NCI-H128 (cell line): ENCODE measurements at regions not wholly inside any gene's neighbourhood (a gene's known extent, or its start where the extent isn't known, plus 50 kb on each side); places are given as distances from the start of the nearest gene placed in this dataset.

Experiments used
- DNase-seq: peaks from one replicate; lab custom pipeline; 2025; ENCODE audit not compliant: unreplicated experiment; lab: John Stamatoyannopoulos, UW

DNA sequence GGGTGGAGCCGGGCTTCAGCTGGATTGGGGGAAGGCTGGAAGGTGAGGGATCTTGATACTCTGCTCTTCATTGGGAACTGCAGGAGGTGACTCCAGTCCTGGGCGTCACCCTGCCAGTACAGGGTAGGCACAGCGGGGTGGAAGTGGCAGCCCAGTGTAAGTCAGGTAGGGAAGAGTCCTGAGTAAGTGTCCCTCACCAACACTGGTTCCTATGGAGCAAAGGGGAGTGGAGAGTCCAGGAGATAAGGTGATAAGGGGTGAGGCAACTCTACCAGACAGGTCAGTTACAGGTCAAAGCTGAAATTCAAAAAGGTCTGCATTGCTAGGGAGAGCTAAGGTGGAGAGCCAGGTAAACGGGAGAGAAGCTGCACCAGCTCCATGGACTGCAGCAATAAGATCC, 145.6 kb upstream of the NFE2L3 start:
- no peak for DNase-seq

- DNase-seq: no peak
Measured at GRCh38 chr7:26007510-26007909, 144.5 kb upstream of the NFE2L3 start.

DNA sequence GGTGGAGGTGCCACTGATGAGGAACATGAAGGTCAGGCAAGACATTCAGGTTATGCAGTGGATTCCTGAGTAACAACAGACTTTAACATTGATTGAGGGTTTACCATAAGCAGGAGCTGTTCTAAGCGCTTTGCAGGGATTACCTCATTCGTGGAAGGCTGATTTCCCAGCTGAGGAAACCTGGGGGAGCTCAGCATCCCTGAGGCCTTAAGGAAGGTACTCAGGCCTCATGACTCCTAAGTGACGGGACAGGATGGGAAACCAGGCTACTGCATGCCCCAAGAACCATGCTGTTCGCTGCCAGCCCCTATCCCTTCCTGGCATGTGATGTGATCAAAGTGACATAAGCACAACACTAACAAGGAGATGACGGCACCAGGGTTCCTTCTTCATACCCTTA, 143.6 kb upstream of the NFE2L3 start:
- no peak for DNase-seq

GRCh38 chr7:26011039-26011696, 140.8 kb upstream of the NFE2L3 start:
- DNase-seq: no peak

DNA sequence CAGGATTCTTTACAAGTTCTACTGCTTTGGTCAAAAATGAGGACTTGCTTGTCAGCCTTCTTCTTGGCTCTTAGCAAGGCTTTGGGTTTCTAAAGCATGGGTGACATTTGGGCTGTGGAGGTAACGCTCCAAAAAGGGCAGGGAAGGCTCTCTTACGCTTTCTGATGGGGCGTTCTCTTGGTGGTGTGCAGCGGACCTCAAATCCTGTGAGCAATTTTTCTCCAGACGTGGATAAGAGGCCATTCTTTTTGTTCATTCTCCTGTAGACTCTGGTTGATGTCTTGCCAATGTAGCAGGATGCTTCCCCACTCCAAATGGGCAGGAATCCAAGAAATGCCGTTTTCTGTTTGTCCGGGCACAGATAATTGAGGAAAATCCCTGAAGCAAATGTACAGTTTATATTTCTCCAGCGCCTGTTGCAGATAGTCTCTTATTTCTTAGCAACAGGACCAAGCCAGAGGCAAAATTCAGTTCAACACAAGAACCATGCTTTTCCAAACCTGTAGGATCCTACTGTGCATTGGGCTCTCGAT, 138.4 kb upstream of the NFE2L3 start:
- no peak for DNase-seq

DNA sequence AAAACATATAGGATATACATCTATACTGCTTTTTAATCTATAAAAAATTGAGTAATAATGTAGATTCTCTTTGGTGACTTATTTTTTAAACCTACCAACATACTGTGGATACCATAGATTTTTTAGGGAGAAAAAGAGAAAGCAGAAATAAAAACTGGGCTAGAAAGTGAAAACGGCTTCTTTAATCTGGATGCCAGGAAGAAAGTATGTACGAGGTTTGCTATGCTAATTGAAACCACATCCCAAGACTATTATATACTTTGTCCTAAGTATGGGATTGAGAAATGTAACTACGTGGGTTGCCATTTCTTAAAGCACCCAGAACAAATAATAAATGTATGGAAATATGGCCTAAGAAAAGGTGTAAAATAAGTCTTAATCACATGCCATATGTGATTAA, 129.0 kb upstream of the NFE2L3 start:
- no peak for DNase-seq

DNA sequence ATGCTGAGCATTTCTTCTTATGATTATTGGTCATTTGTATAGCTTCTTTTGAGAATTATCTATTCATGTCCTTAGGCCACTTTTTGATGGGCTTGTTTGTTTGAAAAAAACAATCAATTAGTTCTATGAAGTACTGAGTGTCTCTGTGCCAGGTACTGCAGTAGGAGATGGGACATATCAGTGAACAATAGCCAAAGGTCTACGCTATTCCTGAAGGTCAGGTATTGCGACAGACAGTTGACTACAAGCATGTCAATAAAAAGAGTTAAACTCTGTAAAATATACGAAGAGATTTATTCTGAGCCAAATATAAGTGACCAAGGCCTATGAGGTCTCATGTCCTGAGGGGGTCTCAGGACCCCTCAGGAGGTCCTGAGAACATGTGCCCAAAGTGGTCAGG, 122.1 kb upstream of the NFE2L3 start:
- DNase-seq: no peak

DNA sequence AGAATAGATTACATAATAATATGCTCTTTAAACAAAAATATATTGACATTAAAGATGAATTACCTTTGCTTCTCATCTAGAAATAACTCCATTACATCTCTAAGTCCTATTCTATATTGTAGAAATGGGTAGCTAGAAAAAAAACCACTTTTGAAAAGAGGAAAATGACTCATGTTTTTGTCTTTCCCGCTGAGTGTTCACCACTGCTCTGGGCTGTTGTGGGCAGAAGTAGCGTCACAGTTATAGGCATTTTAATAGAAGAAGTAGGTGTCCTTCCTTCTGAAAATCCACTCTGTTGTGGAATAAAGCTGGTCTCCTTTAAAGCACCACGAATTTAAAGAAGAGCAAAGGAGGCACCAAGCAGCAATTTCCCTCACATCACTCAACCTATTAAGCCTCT, 117.6 kb upstream of the NFE2L3 start:
- no peak for DNase-seq

DNA sequence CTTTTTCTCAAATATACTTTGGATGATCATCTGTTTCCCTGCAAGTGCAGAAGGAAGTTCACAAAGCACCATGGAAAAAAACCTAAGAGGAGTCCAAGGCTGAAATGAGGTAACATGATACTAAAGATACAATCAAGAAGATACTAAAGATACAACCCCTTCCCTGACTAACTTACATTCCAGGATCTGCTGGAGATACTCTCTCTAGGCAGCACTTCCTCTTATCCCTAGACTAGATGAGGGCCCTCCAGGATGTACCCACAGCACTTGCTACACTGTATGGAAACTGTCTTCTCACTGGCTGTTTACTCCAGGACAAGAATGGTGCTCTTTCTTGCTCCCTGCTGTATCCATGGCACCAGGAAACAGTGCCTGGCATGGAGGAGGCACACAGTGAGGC, 116.4 kb upstream of the NFE2L3 start:
- DNase-seq: no peak

- no peak for DNase-seq
Measured at GRCh38 chr7:26036092-26036491, 115.9 kb upstream of the NFE2L3 start.

DNA sequence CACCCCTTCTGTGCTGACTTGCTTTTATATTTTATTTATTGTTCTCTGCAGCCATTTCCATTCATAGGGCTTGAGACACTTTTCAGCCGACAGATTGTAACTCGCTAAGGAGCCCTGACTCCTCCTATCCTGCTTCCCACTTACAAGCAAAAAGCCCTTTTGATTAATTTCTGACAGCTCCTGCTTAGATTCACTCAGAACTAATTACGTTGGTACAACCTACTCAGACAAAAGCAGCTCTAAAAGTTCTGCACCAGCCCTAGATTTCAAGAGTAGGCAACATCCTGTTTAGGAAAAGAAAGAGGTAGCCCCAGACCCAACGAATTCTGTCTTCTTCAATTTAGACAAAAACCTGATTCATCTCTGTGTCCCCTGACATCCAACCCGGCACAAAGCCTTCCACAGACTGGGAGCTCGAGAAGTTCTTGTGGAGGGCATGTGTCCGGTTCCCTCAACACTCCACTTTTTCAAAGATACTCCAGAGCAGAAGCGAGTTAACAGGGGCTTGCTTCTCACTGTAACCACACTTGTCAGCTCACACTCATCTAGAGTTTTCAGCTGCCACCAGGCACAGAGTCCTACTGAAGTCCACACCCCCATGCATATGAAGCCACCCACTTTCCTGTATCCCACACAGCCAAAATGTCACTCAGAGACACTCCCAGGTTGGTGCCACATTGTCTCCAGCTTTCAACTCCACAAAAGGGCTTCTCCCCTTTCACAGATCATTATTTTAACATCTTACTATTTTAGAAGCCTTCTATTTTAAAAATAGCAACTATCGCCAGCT, 113.6 kb upstream of the NFE2L3 start:
- no peak for DNase-seq

DNA sequence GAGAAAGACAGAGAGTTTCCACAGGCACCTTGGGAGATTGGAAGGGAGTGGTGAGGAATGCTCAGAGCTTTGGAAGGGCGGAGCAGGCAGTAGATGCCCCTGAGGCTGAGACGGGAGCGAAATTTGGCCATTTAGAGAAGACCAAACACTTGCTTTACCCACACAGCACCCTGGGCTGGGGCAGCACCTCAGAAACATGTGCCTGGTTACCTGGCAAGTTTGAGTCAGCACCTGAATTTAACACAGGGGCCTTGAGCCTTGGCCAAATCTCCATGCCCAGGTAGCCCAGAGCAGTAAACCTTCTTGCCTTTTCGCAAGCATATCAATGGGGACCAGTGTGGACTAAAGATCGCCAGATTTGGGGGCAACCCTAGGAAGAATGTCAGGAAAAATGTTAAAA, 111.9 kb upstream of the NFE2L3 start:
- DNase-seq: no peak

DNA sequence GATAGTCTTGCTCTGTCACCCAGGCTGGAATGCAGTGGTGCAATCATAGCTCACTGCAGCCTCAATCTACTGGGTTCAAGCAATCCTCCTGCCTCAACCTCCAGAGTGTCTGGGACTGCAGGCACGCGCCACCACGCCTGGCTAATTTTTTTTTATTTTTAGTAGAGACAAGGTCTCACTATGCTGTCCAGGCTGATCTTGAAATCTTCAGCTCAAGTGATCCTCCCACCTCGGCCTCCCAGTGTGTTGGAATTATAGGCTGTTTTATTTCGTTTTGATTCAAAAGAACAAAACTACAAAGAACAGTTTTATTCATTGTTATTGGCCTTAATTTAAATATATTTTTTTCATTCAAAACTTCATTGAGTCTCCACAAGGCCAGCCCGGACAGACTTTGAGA, 109.8 kb upstream of the NFE2L3 start:
- DNase-seq: no peak

DNA sequence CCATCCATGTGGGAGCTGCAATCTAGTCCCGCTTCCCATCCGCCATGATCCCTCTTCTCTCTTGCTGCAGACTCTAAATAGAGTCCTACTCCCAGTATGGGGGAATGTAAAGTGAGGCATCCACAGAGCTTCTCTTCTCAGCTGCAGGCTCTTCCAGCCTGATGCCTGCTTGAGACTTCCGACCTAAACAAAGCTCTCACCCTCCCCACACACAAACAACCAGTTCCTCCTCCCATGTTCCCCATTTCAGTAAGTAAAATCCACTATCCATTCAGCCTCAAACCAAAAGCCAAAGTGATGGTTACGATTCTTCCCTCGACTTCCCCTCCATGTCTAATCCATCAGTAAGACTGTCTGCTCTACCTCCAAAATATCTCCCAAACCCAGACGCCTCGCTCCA, 108.2 kb upstream of the NFE2L3 start:
- no peak for DNase-seq

GRCh38 chr7:26044320-26044719, 107.7 kb upstream of the NFE2L3 start:
- DNase-seq: no peak

DNA sequence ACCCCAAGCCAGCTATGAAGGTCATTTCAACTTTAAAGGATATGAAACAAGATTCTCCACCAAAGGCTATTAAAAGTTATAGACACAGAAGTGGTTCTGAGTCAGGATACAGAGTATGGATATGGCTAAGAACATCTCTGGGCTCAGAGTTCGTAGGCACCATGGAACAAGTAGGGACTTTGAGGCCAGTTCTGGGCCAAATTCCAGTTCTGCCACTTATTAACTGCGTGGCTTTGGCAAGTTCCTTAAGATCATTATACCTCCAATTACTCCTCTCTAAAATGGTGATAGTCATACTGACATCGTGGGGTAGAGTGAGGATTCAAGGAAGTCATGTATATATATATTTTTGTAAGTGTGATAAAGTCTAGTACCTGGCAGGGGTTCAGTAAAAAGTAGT, 105.8 kb upstream of the NFE2L3 start:
- no peak for DNase-seq

- no peak for DNase-seq
Measured at GRCh38 chr7:26046878-26047277, 105.1 kb upstream of the NFE2L3 start.

DNA sequence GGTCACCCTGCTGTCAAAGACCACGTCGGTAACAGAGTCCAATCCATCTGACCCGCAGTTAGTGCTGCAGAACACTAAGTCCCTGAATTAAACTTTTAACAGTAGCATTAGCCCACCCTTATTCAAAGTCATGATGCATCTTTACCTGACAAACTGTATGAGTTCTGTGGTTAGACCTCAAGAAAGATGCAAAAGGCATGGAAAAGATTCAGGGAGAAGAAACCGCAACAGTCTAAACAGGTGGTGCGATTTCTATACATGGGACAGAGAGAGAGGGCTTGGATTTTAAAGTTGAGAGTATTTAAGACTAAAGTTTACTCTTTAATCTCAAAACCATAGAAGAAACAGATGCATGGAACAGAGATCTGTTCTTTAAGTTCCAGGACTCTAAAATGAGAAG, 103.3 kb upstream of the NFE2L3 start:
- DNase-seq: no peak

DNA sequence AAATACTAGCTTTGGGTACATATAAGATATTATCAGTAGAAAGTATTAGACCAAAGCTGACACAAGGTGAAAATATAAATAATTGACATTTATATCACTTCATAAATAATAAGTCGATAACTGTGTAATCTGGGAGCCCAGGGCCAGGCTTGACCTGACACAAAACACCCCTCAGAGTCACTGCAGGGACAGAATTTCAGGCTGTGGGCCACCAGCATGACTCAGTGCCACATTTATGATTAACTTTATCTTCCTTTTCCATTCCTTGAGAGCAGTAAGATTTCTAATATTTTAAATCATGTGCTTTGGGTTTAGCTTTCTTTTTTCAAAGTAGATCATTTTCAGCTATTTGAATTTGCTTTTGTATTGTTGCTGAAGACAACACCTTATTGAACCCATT, 102.9 kb upstream of the NFE2L3 start:
- no peak for DNase-seq

- DNase-seq: no peak
Measured at GRCh38 chr7:26051021-26051420, 101.0 kb upstream of the NFE2L3 start.

- no peak for DNase-seq
Measured at GRCh38 chr7:26052706-26053105, 99.3 kb upstream of the NFE2L3 start.

- DNase-seq: no peak
Measured at GRCh38 chr7:26054386-26054785, 97.6 kb upstream of the NFE2L3 start.

- DNase-seq: no peak
Measured at GRCh38 chr7:26055241-26055640, 96.8 kb upstream of the NFE2L3 start.
